PC-3 (cell line): ENCODE measurements at regions not wholly inside any gene's neighbourhood (a gene's known extent, or its start where the extent isn't known, plus 50 kb on each side); places are given as distances from the start of the nearest gene placed in this dataset.

Source experiments
- ATAC-seq: fragments of 200-7000 bp; cut with Tn5 transposase; 2 replicates; pipeline ENCODE4 v1.9.1; 2020; ENCODE audit warnings: mild to moderate bottlenecking, moderate library complexity
- BruUV-seq: library from RNA; stranded (reverse); fragments of 400-500 nt; replicated peaks from 2 replicates; lab custom pipeline; 2021; lab: Mats Ljungman, UMichigan
- CTCF ChIA-PET: fragments of 300-600 bp; sonication (Branson Sonifier 250); formaldehyde crosslinking; loops from one replicate; lab custom pipeline; 2022; ENCODE audit warnings: antibody characterized with exemption; lab: Charles Lee
- POLR2A ChIA-PET: fragments of 300-600 bp; sonication (Branson Sonifier 250); formaldehyde crosslinking; loops from one replicate; lab custom pipeline; 2022; ENCODE audit warnings: antibody characterized with exemption; ENCODE audit not compliant: unreplicated experiment; lab: Charles Lee
- DNase-seq: peaks from one replicate; pipeline ENCODE4 v3.0.0-alpha.2; 2015
- H2AFZ ChIP-seq: fragments of 300-600 bp; sonication (generic); 2 replicates; pipeline ENCODE4 v1.6.0; 2016; ENCODE audit warnings: antibody characterized with exemption, low read length
- H3F3A ChIP-seq: fragments of 300-600 bp; sonication (generic); one replicate; pipeline ENCODE4 v1.6.0; 2017; ENCODE audit warnings: antibody characterized with exemption, low read length, control low read depth, mild to moderate bottlenecking; ENCODE audit not compliant: unreplicated experiment
- H3K27ac ChIP-seq: fragments of 300-600 bp; sonication (generic); 2 replicates; pipeline ENCODE4 v1.5.1; 2016; ENCODE audit warnings: mild to moderate bottlenecking, low read length
- H3K27me3 ChIP-seq: fragments of 300-600 bp; sonication (generic); 2 replicates; pipeline ENCODE4 v1.6.1; 2016; ENCODE audit warnings: low read length, mixed read lengths
- H3K36me3 ChIP-seq: fragments of 300-600 bp; sonication (generic); 2 replicates; pipeline ENCODE4 v1.6.1; 2016; ENCODE audit warnings: low read depth, mixed run types, low read length, mixed read lengths
- H3K4me1 ChIP-seq: fragments of 300-600 bp; sonication (generic); 2 replicates; pipeline ENCODE4 v1.5.1; 2016; ENCODE audit warnings: low read length; ENCODE audit not compliant: insufficient read depth
- H3K4me2 ChIP-seq: fragments of 300-600 bp; sonication (generic); 2 replicates; pipeline ENCODE4 v1.6.0; 2016; ENCODE audit warnings: low read length
- H3K4me3 ChIP-seq: fragments of 300-600 bp; sonication (generic); 2 replicates; pipeline ENCODE4 v1.5.1; 2016; ENCODE audit warnings: mild to moderate bottlenecking, low read length, mixed read lengths
- H3K79me2 ChIP-seq: fragments of 300-600 bp; sonication (generic); 2 replicates; pipeline ENCODE4 v1.6.1; 2017; ENCODE audit warnings: low read length, mixed read lengths
- H3K9ac ChIP-seq: fragments of 300-600 bp; sonication (generic); 2 replicates; pipeline ENCODE4 v1.6.0; 2016; ENCODE audit warnings: mild to moderate bottlenecking, low read length
- H3K9me2 ChIP-seq: fragments of 300-600 bp; sonication (generic); replicated peaks from 2 replicates; pipeline ENCODE4 v1.6.1; 2016; ENCODE audit warnings: mixed run types, low read length, mixed read lengths
- H3K9me3 ChIP-seq: fragments of 300-600 bp; sonication (generic); 2 replicates; pipeline ENCODE4 v1.6.1; 2016; ENCODE audit warnings: low read length, mixed read lengths
- H4K20me1 ChIP-seq: fragments of 300-600 bp; sonication (generic); 2 replicates; pipeline ENCODE4 v1.6.1; 2016; ENCODE audit warnings: low read length, mixed read lengths
- EZH2 ChIP-seq: fragments of 300-600 bp; sonication (generic); IDR thresholded peaks from one replicate; pipeline ENCODE4 v1.6.1; 2017; ENCODE audit warnings: antibody characterized with exemption, mild to moderate bottlenecking, low read length; ENCODE audit not compliant: unreplicated experiment
- EZH2phosphoT487 ChIP-seq: fragments of 300-600 bp; sonication (generic); IDR thresholded peaks from 2 replicates; pipeline ENCODE4 v1.6.1; 2018; ENCODE audit warnings: mild to moderate bottlenecking, antibody characterized with exemption, low read length, borderline replicate concordance
- intact Hi-C: fragments of 100-400 bp; cut with micrococcal nuclease; formaldehyde crosslinking; loops from 2 replicates; pipeline ENCODE4 v1.9.0; 2023
- TF ChIP-seq, protein P1 (sequence below): fragments of 300-600 bp; sonication (generic); conservative IDR thresholded peaks from 2 replicates; pipeline ENCODE4 v1.5.1; 2017; ENCODE audit warnings: antibody characterized with exemption, low read depth, mild to moderate bottlenecking, low read length

GRCh38 chr5:168169791-168170190 is 121.7 kb upstream of the WWC1 start:
- DNase-seq (no peak), ATAC-seq (no peak)
- POLR2A ChIA-PET, result no interaction called here
- no TSS peak for BruUV-seq
- Histone ChIP-seq H3K9me3 (no peaks in the 10 kb centered on the region), H3K36me3 (no peaks in the 10 kb centered on the region), H3K9me2 (no peaks in the 10 kb centered on the region), H2AFZ (no peak overlapping the region), H3K4me3 (no peak overlapping the region), H3K9ac (no peak overlapping the region), H3K27me3 (peaks cover 65% of the 10 kb centered on the region), H3F3A (no peaks in the 10 kb centered on the region), H3K4me2 (no peak overlapping the region), H3K4me1 (no peaks in the 10 kb centered on the region), H4K20me1 (no peaks in the 10 kb centered on the region), H3K27ac (no peak overlapping the region), H3K79me2 (no peaks in the 10 kb centered on the region)
- TF ChIP-seq, protein P1, sequence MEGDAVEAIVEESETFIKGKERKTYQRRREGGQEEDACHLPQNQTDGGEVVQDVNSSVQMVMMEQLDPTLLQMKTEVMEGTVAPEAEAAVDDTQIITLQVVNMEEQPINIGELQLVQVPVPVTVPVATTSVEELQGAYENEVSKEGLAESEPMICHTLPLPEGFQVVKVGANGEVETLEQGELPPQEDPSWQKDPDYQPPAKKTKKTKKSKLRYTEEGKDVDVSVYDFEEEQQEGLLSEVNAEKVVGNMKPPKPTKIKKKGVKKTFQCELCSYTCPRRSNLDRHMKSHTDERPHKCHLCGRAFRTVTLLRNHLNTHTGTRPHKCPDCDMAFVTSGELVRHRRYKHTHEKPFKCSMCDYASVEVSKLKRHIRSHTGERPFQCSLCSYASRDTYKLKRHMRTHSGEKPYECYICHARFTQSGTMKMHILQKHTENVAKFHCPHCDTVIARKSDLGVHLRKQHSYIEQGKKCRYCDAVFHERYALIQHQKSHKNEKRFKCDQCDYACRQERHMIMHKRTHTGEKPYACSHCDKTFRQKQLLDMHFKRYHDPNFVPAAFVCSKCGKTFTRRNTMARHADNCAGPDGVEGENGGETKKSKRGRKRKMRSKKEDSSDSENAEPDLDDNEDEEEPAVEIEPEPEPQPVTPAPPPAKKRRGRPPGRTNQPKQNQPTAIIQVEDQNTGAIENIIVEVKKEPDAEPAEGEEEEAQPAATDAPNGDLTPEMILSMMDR, result no peak
- no peak for TF ChIP-seq EZH2
- TF ChIP-seq EZH2phosphoT487, result no peak
- intact Hi-C loops, result no loop called here
- CTCF ChIA-PET, result no interaction called here

DNA sequence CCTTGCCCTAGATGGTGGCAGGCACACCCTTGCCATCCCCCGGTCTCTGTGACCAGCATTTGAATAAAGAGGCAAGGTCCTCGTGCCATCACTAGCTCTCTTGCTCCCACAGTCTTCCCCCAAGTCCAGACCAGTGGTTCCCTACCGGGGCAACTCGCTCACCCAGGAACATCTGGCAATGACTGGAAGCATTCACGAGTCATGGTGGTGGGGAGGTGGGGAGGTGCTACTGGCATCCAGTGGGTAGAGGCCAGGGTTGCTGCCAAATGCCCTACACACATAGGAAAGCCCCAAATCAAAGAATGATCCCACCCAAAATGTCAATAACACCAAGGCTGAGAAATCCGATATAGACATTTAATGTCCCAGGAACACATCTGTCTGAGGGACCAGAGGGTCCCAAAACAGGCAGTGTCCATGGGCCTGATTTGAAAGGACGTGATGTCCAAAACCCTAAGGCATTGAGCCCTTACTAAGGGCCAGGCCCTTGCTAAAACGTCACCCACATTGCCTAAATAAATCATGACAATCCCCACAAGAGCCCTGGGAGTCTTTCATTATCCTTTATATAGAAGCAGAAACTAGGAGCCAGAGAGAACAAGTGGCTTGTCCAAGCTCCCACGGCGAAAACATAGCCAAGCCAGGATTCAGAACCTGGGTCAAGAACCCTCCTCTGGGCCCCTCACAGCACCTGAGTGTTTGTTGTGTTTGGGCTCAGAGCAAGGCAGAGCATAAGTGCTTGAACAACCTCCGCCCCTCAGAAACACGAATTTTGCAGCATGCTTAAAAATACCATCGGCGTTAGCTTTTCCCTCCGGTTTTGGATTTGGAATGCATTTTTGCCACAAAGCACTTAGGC is 119.3 kb upstream of the WWC1 start:
- no peaks in the 10 kb centered on the region for H3F3A ChIP-seq
- no peak overlapping the region for H3K9ac ChIP-seq
- no peaks in the 10 kb centered on the region for H3K79me2 ChIP-seq
- H3K27ac ChIP-seq, result no peak overlapping the region
- TF ChIP-seq EZH2, result no peak
- TF ChIP-seq, protein P1, result no peak
- TF ChIP-seq EZH2phosphoT487, result no peak
- ChIA-PET CTCF (no interaction called here), POLR2A (no interaction called here)
- no peaks in the 10 kb centered on the region for H4K20me1 ChIP-seq
- no TSS peak for BruUV-seq
- no peak overlapping the region for H3K4me3 ChIP-seq
- no peak overlapping the region for H3K4me2 ChIP-seq
- H2AFZ ChIP-seq, result no peak overlapping the region
- ATAC-seq (no peak), DNase-seq (no peak)
- H3K4me1 ChIP-seq, result no peaks in the 10 kb centered on the region
- H3K9me2 ChIP-seq, result no peaks in the 10 kb centered on the region
- no peaks in the 10 kb centered on the region for H3K36me3 ChIP-seq
- intact Hi-C loops, result no loop called here
- peaks cover 56% of the 10 kb centered on the region for H3K27me3 ChIP-seq
- no peaks in the 10 kb centered on the region for H3K9me3 ChIP-seq

DNA sequence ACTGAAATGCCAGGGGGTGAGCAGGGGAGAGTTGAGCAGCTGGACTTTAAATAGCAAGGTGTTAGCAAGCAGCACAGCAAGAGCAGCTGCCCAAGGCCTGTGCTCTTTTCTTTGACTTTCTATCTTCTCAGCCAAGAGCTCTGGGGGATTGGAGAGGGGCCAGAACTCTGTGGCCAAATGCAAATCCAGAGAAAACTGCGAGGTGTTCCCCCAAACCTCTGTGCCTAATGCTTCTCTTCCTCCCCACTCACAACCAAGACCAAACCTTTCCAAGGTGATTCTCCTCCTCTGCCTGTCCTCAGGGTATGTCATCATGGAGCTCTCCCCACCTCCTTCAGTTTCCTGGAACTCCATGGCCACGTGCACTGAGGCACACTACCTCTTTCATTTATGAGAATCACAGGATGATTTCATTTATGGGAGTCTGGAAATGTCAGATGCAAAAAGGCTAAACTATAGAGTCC is 118.7 kb upstream of the WWC1 start:
- no peak overlapping the region for H3K4me2 ChIP-seq
- CTCF ChIA-PET, result no interaction called here
- BruUV-seq, result no TSS peak
- H3K9me2 ChIP-seq, result no peaks in the 10 kb centered on the region
- H3K27me3 ChIP-seq, result peaks cover 49% of the 10 kb centered on the region
- no peaks in the 10 kb centered on the region for H3K79me2 ChIP-seq
- no peaks in the 10 kb centered on the region for H3K36me3 ChIP-seq
- intact Hi-C loops, result no loop called here
- H3K4me3 ChIP-seq, result no peak overlapping the region
- DNase-seq, result no peak
- ATAC-seq, result no peak
- H2AFZ ChIP-seq, result no peak overlapping the region
- H3K27ac ChIP-seq, result no peak overlapping the region
- no peaks in the 10 kb centered on the region for H3K9me3 ChIP-seq
- no peak overlapping the region for H3K9ac ChIP-seq
- TF ChIP-seq EZH2phosphoT487 (no peak), EZH2 (no peak)
- TF ChIP-seq, protein P1, result no peak
- no peaks in the 10 kb centered on the region for H4K20me1 ChIP-seq
- H3F3A ChIP-seq, result no peaks in the 10 kb centered on the region
- POLR2A ChIA-PET, result no interaction called here
- H3K4me1 ChIP-seq, result no peaks in the 10 kb centered on the region
